ENCODE measurements at regions not wholly inside any gene's neighbourhood (a gene's known extent, or its start where the extent isn't known, plus 50 kb on each side); places are given as distances from the start of the nearest gene placed in this dataset.

GRCh38 chr18:61019338-61020301 lies 313.6 kb upstream of the CDH20 start:
- no peak for DNase-seq (ENCODE audit: low read depth)
- no peak overlapping the region for H3K4me3 ChIP-seq (ENCODE audit: low read length)
- no peak overlapping the region for H3K9ac ChIP-seq (ENCODE audit: low read length)
- H3K9me3 ChIP-seq (ENCODE audit: control insufficient read depth, low read length): no peaks in the 10 kb centered on the region
- no peaks in the 10 kb centered on the region for H3K27me3 ChIP-seq (replicated peaks; ENCODE audit: control insufficient read depth, insufficient read depth, low read length)
- H3K36me3 ChIP-seq (ENCODE audit: control insufficient read depth, insufficient read depth, low read length, severe bottlenecking): no peaks in the 10 kb centered on the region
- no peaks in the 10 kb centered on the region for H3K4me1 ChIP-seq (ENCODE audit: control insufficient read depth, insufficient read depth, low read length)

- Histone ChIP-seq H3K4me1 (ENCODE audit: control insufficient read depth, insufficient read depth, low read length) (no peaks in the 10 kb centered on the region), H3K9me3 (ENCODE audit: control insufficient read depth, low read length) (no peaks in the 10 kb centered on the region), H3K27me3 (replicated peaks; ENCODE audit: control insufficient read depth, insufficient read depth, low read length) (no peaks in the 10 kb centered on the region), H3K9ac (ENCODE audit: low read length) (no peak overlapping the region), H3K36me3 (ENCODE audit: control insufficient read depth, insufficient read depth, low read length, severe bottlenecking) (no peaks in the 10 kb centered on the region), H3K4me3 (ENCODE audit: low read length) (no peak overlapping the region)
- DNase-seq (ENCODE audit: low read depth): no peak
These were observed 307.6 kb upstream of the CDH20 start for GRCh38 chr18:61025596-61025995.

- no peak overlapping the region for H3K4me3 ChIP-seq (ENCODE audit: low read length)
- H3K27me3 ChIP-seq (replicated peaks; ENCODE audit: control insufficient read depth, insufficient read depth, low read length): no peaks in the 10 kb centered on the region
- DNase-seq (ENCODE audit: low read depth): no peak
- no peaks in the 10 kb centered on the region for H3K4me1 ChIP-seq (ENCODE audit: control insufficient read depth, insufficient read depth, low read length)
- H3K9ac ChIP-seq (ENCODE audit: low read length): no peak overlapping the region
- no peaks in the 10 kb centered on the region for H3K9me3 ChIP-seq (ENCODE audit: control insufficient read depth, low read length)
- no peaks in the 10 kb centered on the region for H3K36me3 ChIP-seq (ENCODE audit: control insufficient read depth, insufficient read depth, low read length, severe bottlenecking)
These were observed 301.6 kb upstream of the CDH20 start for GRCh38 chr18:61031626-61032025.

- Histone ChIP-seq H3K9ac (ENCODE audit: low read length) (no peak overlapping the region), H3K4me3 (ENCODE audit: low read length) (no peak overlapping the region), H3K36me3 (ENCODE audit: control insufficient read depth, insufficient read depth, low read length, severe bottlenecking) (no peaks in the 10 kb centered on the region), H3K4me1 (ENCODE audit: control insufficient read depth, insufficient read depth, low read length) (no peaks in the 10 kb centered on the region), H3K9me3 (ENCODE audit: control insufficient read depth, low read length) (no peaks in the 10 kb centered on the region), H3K27me3 (replicated peaks; ENCODE audit: control insufficient read depth, insufficient read depth, low read length) (no peaks in the 10 kb centered on the region)
- DNase-seq (ENCODE audit: low read depth): no peak
These were observed 298.6 kb upstream of the CDH20 start for GRCh38 chr18:61034580-61034979.

GRCh38 chr18:61039251-61039650 lies 294.0 kb upstream of the CDH20 start:
- H3K9ac ChIP-seq (ENCODE audit: low read length): no peak overlapping the region
- no peaks in the 10 kb centered on the region for H3K36me3 ChIP-seq (ENCODE audit: control insufficient read depth, insufficient read depth, low read length, severe bottlenecking)
- H3K4me3 ChIP-seq (ENCODE audit: low read length): no peak overlapping the region
- H3K27me3 ChIP-seq (replicated peaks; ENCODE audit: control insufficient read depth, insufficient read depth, low read length): no peaks in the 10 kb centered on the region
- no peaks in the 10 kb centered on the region for H3K4me1 ChIP-seq (ENCODE audit: control insufficient read depth, insufficient read depth, low read length)
- no peaks in the 10 kb centered on the region for H3K9me3 ChIP-seq (ENCODE audit: control insufficient read depth, low read length)
- DNase-seq (ENCODE audit: low read depth): no peak

GRCh38 chr18:61047794-61048193 lies 285.4 kb upstream of the CDH20 start:
- no peak overlapping the region for H3K4me3 ChIP-seq (ENCODE audit: low read length)
- H3K9me3 ChIP-seq (ENCODE audit: control insufficient read depth, low read length): peaks cover 5% of the 10 kb centered on the region
- H3K27me3 ChIP-seq (replicated peaks; ENCODE audit: control insufficient read depth, insufficient read depth, low read length): no peaks in the 10 kb centered on the region
- H3K4me1 ChIP-seq (ENCODE audit: control insufficient read depth, insufficient read depth, low read length): no peaks in the 10 kb centered on the region
- no peak for DNase-seq (ENCODE audit: low read depth)
- H3K36me3 ChIP-seq (ENCODE audit: control insufficient read depth, insufficient read depth, low read length, severe bottlenecking): no peaks in the 10 kb centered on the region
- H3K9ac ChIP-seq (ENCODE audit: low read length): no peak overlapping the region

GRCh38 chr18:61057443-61057842 lies 275.8 kb upstream of the CDH20 start:
- no peaks in the 10 kb centered on the region for H3K27me3 ChIP-seq (replicated peaks; ENCODE audit: control insufficient read depth, insufficient read depth, low read length)
- no peak overlapping the region for H3K4me3 ChIP-seq (ENCODE audit: low read length)
- no peaks in the 10 kb centered on the region for H3K36me3 ChIP-seq (ENCODE audit: control insufficient read depth, insufficient read depth, low read length, severe bottlenecking)
- H3K9ac ChIP-seq (ENCODE audit: low read length): no peak overlapping the region
- H3K9me3 ChIP-seq (ENCODE audit: control insufficient read depth, low read length): peaks cover 2% of the 10 kb centered on the region
- H3K4me1 ChIP-seq (ENCODE audit: control insufficient read depth, insufficient read depth, low read length): no peaks in the 10 kb centered on the region
- DNase-seq (ENCODE audit: low read depth): no peak

GRCh38 chr18:61062258-61062657 lies 271.0 kb upstream of the CDH20 start:
- Histone ChIP-seq H3K36me3 (ENCODE audit: control insufficient read depth, insufficient read depth, low read length, severe bottlenecking) (no peaks in the 10 kb centered on the region), H3K4me1 (ENCODE audit: control insufficient read depth, insufficient read depth, low read length) (no peaks in the 10 kb centered on the region), H3K27me3 (replicated peaks; ENCODE audit: control insufficient read depth, insufficient read depth, low read length) (no peaks in the 10 kb centered on the region), H3K4me3 (ENCODE audit: low read length) (no peak overlapping the region), H3K9ac (ENCODE audit: low read length) (no peak overlapping the region), H3K9me3 (ENCODE audit: control insufficient read depth, low read length) (no peaks in the 10 kb centered on the region)
- peak; percentile 69 for DNase-seq (ENCODE audit: low read depth)

- no peaks in the 10 kb centered on the region for H3K27me3 ChIP-seq (replicated peaks; ENCODE audit: control insufficient read depth, insufficient read depth, low read length)
- no peak for DNase-seq (ENCODE audit: low read depth)
- no peaks in the 10 kb centered on the region for H3K9me3 ChIP-seq (ENCODE audit: control insufficient read depth, low read length)
These were observed 268.3 kb upstream of the CDH20 start for GRCh38 chr18:61064911-61065310.

GRCh38 chr18:61076986-61077385 lies 256.2 kb upstream of the CDH20 start:
- no peaks in the 10 kb centered on the region for H3K4me1 ChIP-seq (ENCODE audit: control insufficient read depth, insufficient read depth, low read length)
- no peak overlapping the region for H3K9ac ChIP-seq (ENCODE audit: low read length)
- no peaks in the 10 kb centered on the region for H3K36me3 ChIP-seq (ENCODE audit: control insufficient read depth, insufficient read depth, low read length, severe bottlenecking)
- no peak overlapping the region for H3K4me3 ChIP-seq (ENCODE audit: low read length)
- H3K9me3 ChIP-seq (ENCODE audit: control insufficient read depth, low read length): no peaks in the 10 kb centered on the region
- no peak for DNase-seq (ENCODE audit: low read depth)
- no peaks in the 10 kb centered on the region for H3K27me3 ChIP-seq (replicated peaks; ENCODE audit: control insufficient read depth, insufficient read depth, low read length)

More at GRCh38 chr18:61064911-61065310, 268.3 kb upstream of the CDH20 start:
- Histone ChIP-seq H3K4me3 (ENCODE audit: low read length) (no peak overlapping the region), H3K36me3 (ENCODE audit: control insufficient read depth, insufficient read depth, low read length, severe bottlenecking) (no peaks in the 10 kb centered on the region), H3K4me1 (ENCODE audit: control insufficient read depth, insufficient read depth, low read length) (no peaks in the 10 kb centered on the region), H3K9ac (ENCODE audit: low read length) (no peak overlapping the region)

- Histone ChIP-seq H3K27me3 (replicated peaks; ENCODE audit: control insufficient read depth, insufficient read depth, low read length) (no peaks in the 10 kb centered on the region), H3K9ac (ENCODE audit: low read length) (no peak overlapping the region), H3K4me3 (ENCODE audit: low read length) (no peak overlapping the region), H3K4me1 (ENCODE audit: control insufficient read depth, insufficient read depth, low read length) (no peaks in the 10 kb centered on the region), H3K36me3 (ENCODE audit: control insufficient read depth, insufficient read depth, low read length, severe bottlenecking) (no peaks in the 10 kb centered on the region), H3K9me3 (ENCODE audit: control insufficient read depth, low read length) (no peaks in the 10 kb centered on the region)
- DNase-seq (ENCODE audit: low read depth): no peak
These were observed 253.5 kb upstream of the CDH20 start for GRCh38 chr18:61079714-61080113.

Measured in adipocyte (in vitro differentiated cells).